HepG2 (cell line): ENCODE measurements at regions not wholly inside any gene's neighbourhood (a gene's known extent, or its start where the extent isn't known, plus 50 kb on each side); places are given as distances from the start of the nearest gene placed in this dataset.

Source experiments
- JUN ChIP-seq: sonication (generic); formaldehyde crosslinking; IDR thresholded peaks from 2 replicates; pipeline ENCODE4 v1.4.0; 2020; ENCODE audit warnings: mild to moderate bottlenecking, missing genetic modification reagents
- KLF13 ChIP-seq: sonication (generic); formaldehyde crosslinking; IDR thresholded peaks from 2 replicates; pipeline ENCODE4 v1.4.0; 2020; ENCODE audit warnings: mild to moderate bottlenecking, missing genetic modification reagents
- NFE2L2 ChIP-seq: fragments of 150-350 bp; IDR thresholded peaks from 2 replicates; pipeline ENCODE4 v1.6.1; 2014; ENCODE audit warnings: low read length
- SP4 ChIP-seq: sonication (generic); formaldehyde crosslinking; IDR thresholded peaks from 2 replicates; pipeline ENCODE4 v1.8.1; 2023; ENCODE audit warnings: mild to moderate bottlenecking, missing genetic modification reagents
- YY1 ChIP-seq: IDR thresholded peaks from 2 replicates; pipeline ENCODE4 v1.6.1; 2011; ENCODE audit warnings: low read length, low read depth, moderate library complexity, mild to moderate bottlenecking; ENCODE audit not compliant: insufficient read depth, insufficient replicate concordance
- ZFX ChIP-seq: sonication (generic); formaldehyde crosslinking; IDR thresholded peaks from 2 replicates; pipeline ENCODE4 v1.4.0; 2020; ENCODE audit warnings: mild to moderate bottlenecking, low read depth, missing genetic modification reagents, moderate library complexity
- TF ChIP-seq, protein P1 (sequence below): sonication (generic); formaldehyde crosslinking; conservative IDR thresholded peaks from 2 replicates; pipeline ENCODE4 v1.8.0; 2022; ENCODE audit warnings: mild to moderate bottlenecking, moderate library complexity, missing genetic modification reagents
- TF ChIP-seq, protein P2 (sequence below), 2 experiments: IDR thresholded peaks; 2 replicates each; pipeline ENCODE4 v1.6.1; 2011 to 2012; ENCODE audit warnings: low read length in 2 of 2, borderline replicate concordance in 1 of 2, low read depth in 1 of 2, mild to moderate bottlenecking in 1 of 2, moderate library complexity in 1 of 2
- TF ChIP-seq, protein P3 (sequence below): sonication (generic); formaldehyde crosslinking; IDR thresholded peaks from 2 replicates; pipeline ENCODE4 v1.4.0; 2020; ENCODE audit warnings: missing genetic modification reagents

DNA sequence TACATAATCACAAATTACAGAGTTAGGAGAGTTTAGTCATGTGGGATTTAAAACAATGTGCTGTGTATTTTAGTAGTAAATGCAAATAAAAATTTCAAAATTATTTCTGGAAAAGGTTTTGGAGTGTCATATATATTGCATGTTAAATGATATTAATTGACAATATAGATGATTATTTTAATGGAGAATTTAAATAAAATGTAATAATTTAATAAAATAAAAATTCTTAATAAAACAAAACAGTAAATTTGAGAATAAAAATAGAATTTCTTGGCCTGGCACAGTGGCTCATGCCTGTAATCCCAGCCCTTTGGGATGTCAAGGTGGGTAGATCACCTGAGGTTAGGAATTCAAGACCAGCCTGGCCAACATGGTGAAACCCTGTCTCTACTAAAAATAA lies 1442.8 kb upstream of the ALCAM start:
- no peak for TF ChIP-seq JUN (CRISPR knock-in tag)
- TF ChIP-seq, protein P1, sequence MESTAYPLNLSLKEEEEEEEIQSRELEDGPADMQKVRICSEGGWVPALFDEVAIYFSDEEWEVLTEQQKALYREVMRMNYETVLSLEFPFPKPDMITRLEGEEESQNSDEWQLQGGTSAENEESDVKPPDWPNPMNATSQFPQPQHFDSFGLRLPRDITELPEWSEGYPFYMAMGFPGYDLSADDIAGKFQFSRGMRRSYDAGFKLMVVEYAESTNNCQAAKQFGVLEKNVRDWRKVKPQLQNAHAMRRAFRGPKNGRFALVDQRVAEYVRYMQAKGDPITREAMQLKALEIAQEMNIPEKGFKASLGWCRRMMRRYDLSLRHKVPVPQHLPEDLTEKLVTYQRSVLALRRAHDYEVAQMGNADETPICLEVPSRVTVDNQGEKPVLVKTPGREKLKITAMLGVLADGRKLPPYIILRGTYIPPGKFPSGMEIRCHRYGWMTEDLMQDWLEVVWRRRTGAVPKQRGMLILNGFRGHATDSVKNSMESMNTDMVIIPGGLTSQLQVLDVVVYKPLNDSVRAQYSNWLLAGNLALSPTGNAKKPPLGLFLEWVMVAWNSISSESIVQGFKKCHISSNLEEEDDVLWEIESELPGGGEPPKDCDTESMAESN (CRISPR knock-in tag) = no peak
- TF ChIP-seq, protein P2, sequence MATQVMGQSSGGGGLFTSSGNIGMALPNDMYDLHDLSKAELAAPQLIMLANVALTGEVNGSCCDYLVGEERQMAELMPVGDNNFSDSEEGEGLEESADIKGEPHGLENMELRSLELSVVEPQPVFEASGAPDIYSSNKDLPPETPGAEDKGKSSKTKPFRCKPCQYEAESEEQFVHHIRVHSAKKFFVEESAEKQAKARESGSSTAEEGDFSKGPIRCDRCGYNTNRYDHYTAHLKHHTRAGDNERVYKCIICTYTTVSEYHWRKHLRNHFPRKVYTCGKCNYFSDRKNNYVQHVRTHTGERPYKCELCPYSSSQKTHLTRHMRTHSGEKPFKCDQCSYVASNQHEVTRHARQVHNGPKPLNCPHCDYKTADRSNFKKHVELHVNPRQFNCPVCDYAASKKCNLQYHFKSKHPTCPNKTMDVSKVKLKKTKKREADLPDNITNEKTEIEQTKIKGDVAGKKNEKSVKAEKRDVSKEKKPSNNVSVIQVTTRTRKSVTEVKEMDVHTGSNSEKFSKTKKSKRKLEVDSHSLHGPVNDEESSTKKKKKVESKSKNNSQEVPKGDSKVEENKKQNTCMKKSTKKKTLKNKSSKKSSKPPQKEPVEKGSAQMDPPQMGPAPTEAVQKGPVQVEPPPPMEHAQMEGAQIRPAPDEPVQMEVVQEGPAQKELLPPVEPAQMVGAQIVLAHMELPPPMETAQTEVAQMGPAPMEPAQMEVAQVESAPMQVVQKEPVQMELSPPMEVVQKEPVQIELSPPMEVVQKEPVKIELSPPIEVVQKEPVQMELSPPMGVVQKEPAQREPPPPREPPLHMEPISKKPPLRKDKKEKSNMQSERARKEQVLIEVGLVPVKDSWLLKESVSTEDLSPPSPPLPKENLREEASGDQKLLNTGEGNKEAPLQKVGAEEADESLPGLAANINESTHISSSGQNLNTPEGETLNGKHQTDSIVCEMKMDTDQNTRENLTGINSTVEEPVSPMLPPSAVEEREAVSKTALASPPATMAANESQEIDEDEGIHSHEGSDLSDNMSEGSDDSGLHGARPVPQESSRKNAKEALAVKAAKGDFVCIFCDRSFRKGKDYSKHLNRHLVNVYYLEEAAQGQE (IDR thresholded peaks at IDR 0.05; ENCODE audit: borderline replicate concordance in 1 of 2, low read depth in 1 of 2, low read length in 2 of 2) = no peak
- TF ChIP-seq KLF13 (CRISPR knock-in tag) = no peak
- no peak for TF ChIP-seq NFE2L2
- no peak for TF ChIP-seq ZFX (CRISPR knock-in tag)
- TF ChIP-seq, protein P3, sequence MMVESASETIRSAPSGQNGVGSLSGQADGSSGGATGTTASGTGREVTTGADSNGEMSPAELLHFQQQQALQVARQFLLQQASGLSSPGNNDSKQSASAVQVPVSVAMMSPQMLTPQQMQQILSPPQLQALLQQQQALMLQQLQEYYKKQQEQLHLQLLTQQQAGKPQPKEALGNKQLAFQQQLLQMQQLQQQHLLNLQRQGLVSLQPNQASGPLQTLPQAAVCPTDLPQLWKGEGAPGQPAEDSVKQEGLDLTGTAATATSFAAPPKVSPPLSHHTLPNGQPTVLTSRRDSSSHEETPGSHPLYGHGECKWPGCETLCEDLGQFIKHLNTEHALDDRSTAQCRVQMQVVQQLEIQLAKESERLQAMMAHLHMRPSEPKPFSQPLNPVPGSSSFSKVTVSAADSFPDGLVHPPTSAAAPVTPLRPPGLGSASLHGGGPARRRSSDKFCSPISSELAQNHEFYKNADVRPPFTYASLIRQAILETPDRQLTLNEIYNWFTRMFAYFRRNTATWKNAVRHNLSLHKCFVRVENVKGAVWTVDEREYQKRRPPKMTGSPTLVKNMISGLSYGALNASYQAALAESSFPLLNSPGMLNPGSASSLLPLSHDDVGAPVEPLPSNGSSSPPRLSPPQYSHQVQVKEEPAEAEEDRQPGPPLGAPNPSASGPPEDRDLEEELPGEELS (CRISPR knock-in tag) = no peak
- no peak for TF ChIP-seq YY1
- TF ChIP-seq SP4 = no peak
